ENCODE measurements at regions not wholly inside any gene's neighbourhood (a gene's known extent, or its start where the extent isn't known, plus 50 kb on each side); places are given as distances from the start of the nearest gene placed in this dataset.
"Not testable (repeated sequence)": the region's sequence is repeated elsewhere in the genome, so short reads cannot be mapped to it uniquely, and the experiment has no call there.

- no peak for DNase-seq
Observed at GRCh38 chr13:86870444-86870843, 800.7 kb upstream of the SLITRK5 start.

DNA sequence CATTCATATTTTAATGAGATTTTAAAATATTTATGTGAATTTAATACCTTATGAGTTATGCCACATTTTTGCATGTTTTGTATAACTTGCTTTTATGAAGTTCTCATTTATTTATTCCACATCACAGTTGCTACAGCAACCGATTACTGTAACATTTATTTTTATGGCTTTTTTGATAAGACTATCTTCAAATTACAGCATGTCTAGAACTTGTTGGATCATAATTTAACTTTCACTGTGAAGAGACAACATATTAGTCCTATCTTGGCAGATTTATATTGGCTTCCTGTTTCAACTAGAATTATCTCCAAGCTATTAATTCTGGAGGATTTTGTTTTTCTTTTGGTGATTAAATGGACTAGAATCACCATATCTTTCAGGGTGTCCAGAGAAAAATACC, 793.7 kb upstream of the SLITRK5 start:
- DNase-seq, result no peak

- no peak for DNase-seq
Observed at GRCh38 chr13:86878781-86879180, 792.4 kb upstream of the SLITRK5 start.

GRCh38 chr13:86881390-86881789, 789.8 kb upstream of the SLITRK5 start:
- DNase-seq, result no peak

DNA sequence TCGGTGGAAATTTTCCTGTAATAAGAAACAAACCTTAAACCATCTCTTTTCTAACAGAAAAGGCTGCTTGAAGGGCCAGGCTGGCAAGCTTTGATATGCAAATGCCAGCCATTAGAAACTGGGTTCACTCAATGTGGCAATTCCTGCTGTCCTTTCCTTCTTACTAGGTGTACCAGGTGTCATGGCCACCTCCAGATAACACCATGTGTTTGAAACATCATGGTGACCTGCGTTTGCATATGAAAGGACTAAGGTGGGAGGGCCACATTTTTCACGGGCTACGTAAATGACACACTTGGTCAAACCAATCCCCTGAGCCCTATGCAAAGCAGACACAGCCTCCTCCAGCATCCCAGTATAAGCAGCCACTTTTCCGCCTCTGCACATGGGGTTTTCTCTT, 789.1 kb upstream of the SLITRK5 start:
- DNase-seq, result no peak

DNA sequence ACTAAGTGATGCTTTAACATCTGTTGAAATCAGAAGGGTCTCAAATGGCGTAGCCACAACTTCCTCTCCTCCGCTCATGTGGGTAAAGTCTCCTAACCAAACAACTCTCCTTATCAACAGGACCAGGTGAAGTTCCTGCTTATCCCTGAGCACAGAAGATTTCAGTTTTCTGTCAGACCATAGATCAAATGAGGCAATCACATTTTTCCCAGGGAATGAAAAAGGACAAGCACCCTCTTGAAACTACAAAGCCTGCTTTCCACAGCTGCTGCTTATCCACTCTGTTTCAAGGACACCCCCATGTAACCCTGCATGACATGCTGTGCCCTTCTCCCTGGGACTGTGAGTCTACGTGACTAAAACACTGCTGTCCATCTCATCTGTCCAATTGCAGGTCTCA, 788.3 kb upstream of the SLITRK5 start:
- DNase-seq, result no peak

DNA sequence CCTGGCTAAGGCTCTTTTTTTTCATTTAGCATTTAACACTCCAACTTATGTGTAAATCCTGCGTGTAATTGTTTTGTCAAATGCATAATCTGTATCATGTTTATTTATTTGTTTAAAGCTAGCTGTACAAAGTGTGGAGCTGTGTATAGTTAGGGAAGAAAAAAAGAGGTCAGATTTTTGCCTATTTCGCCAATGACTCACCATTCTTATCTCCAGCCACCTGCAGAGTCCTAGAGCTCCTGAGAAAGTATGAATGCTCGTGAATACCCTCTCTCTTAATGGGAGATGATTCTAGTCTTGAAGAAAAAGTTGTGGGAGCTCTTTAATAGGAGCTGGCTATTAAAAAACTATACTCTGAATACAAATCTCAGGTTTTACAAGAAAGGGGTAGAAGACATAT, 778.8 kb upstream of the SLITRK5 start:
- DNase-seq, result no peak

GRCh38 chr13:86900906-86901305, 770.3 kb upstream of the SLITRK5 start:
- DNase-seq, result no peak

GRCh38 chr13:86906127-86906874, 764.9 kb upstream of the SLITRK5 start:
- DNase-seq, result no peak

DNA sequence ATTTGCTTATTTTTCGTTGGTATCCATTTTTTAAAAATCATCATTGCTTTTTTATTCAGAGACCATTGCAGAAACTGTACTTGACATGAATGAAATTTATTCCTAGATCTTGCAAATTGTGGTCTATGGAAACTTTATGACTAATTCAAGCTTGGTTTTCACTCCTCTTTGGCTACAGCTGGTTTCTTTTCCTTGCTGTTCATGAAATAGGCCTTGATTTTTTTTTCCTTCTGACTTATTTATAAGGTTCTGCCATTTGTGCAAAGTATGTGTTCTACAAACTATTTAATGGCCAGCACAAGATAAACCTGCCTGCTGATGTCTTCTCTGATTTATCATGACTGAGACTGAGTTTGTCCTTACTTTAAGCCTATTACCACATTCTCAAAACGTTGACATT, 764.0 kb upstream of the SLITRK5 start:
- DNase-seq, result no peak

GRCh38 chr13:86909318-86909717, 761.9 kb upstream of the SLITRK5 start:
- DNase-seq, result no peak

DNA sequence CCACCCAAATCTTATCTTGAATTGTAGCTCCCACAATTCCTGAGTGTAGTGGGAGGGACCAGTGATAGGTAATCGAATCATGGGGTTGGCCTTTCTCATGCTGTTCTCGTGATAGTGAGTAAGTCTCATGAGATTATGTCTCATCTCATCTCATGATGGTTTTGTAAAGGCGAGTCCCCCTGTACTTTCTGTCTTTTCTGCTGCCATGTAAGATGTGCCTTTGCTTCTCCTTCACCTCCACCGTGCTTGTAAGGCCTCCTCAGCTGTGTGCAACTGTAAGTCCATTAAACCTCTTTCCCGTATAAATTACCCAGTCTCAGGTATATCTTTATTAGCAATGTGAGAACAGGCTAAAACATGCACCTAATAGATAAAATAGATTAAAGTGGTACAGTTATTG, 756.4 kb upstream of the SLITRK5 start:
- DNase-seq, result no peak

- not testable (repeated sequence) for DNase-seq
Observed at GRCh38 chr13:86917438-86917837, 753.7 kb upstream of the SLITRK5 start.

DNA sequence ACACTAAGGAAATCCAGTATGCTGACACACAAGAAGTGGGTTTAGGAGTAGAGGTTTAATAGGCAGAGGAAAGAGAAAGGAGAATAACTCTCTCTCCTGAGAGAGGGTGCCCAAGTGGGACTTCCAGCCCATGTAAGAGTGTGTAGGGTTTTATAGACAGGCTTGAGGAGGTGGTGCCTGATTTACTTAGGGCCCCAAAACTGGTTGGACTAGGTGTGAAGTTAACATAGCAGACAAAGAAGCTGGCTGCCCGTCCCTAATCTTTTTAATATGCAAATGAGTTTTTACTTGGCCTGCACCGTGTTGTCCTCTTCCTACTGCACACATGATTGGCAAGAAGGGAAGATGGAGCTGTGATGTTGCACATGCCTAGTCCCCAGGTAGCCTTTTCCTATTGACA, 752.5 kb upstream of the SLITRK5 start:
- no peak for DNase-seq

GRCh38 chr13:86920961-86921360, 750.2 kb upstream of the SLITRK5 start:
- no peak for DNase-seq

GRCh38 chr13:86922936-86923335, 748.2 kb upstream of the SLITRK5 start:
- no peak for DNase-seq

DNA sequence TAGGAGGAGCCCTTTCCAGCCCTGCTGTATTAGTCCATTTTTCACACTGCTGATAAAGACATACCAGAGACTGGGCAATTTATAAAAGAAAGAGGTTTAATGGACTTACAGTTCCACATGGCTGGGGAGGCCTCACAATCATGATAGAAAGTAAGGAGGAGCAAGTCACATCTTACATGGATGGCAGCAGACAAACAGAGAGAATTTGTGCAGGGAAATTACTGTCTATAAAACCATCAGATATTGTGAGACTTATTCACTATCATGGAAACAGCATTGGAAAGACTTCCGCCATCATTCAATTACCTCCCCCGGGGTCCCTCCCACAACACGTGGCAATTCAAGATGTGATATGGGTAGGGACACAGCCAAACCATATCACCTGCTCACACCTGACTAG, 744.3 kb upstream of the SLITRK5 start:
- DNase-seq, result not testable (repeated sequence)

GRCh38 chr13:86932776-86933334, 738.3 kb upstream of the SLITRK5 start:
- no peak for DNase-seq

DNA sequence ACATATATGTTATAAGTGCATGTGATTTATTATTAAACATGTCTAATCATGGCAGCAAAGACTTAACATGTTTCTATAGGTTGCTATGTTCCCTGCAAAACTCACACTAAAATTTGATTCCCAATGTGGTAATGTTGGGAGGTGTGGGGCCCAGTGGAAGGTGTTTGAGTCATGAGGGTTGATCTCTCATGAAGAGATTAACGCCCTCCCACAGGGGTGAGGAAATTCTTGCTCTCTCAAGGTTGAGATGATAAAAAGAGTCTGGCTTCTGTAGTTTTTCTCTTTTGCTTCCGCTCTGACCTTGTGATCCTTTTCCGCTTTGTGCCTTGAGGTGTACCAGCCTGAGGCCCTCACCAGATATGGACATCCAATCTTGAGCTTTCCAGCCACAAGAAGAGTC, 737.5 kb upstream of the SLITRK5 start:
- no peak for DNase-seq

GRCh38 chr13:86937316-86937715, 733.9 kb upstream of the SLITRK5 start:
- DNase-seq, result no peak

GRCh38 chr13:86945584-86945983, 725.6 kb upstream of the SLITRK5 start:
- DNase-seq, result no peak

DNA sequence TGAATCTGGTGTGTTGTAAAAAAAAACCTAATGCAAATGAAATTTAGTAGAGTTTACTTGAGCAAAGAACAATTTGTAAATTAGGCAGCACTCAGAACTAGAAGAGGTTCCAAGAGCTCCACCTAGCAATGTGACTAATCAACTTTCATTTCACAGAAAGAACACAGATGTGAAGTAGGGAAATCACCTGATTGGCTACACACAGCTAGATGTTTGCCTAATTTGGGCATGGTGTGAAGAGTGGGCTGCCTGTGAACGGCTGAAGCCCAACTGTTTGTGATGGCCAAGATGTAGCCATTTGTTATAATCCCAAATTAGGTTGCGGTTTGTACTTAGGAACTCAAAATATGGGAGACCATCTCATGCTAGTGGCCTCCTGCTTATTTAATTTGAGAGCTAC, 724.4 kb upstream of the SLITRK5 start:
- no peak for DNase-seq

DNA sequence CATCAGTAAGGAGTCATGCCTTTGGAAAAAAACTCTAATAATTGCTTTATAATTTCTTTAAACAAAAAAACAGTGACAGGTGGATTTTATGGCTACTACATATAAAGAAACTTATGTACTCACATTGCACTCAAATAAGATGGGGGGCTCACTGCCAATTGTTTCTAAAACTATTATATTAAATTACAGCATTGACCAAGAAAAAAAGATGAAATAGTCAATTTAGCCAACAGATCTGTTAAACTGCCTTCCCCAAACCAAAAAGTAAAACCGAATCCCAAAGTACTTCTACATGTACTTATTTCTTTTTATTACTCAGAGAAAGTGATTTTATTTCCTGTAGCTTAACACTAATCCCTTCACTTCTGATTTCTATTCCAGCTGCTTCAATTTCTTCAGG, 716.8 kb upstream of the SLITRK5 start:
- no peak for DNase-seq

DNA sequence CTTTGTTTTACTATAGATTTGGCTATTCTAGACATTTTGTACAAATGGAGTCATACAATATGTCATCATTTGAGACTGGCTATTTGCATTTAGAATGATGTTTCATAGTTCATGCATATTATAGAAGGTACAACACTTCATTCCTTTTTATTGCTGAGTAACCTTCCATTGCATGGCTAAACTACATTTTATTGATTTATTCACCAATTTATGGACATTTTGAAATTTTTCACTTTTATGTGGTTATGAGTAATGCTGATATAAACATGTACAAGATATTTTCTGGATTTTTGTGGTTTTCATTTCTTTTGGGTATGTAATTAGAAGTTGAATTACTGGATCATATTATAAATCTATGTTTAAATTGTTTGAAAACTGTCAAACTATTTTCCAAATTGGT, 710.3 kb upstream of the SLITRK5 start:
- no peak for DNase-seq

Data from stimulated activated CD8-positive, alpha-beta memory T cell treated with anti-CD3 and anti-CD28 coated beads, Interleukin-4, amount 100 ng/mL, for 48 hours (primary cell).